K562 (cell line): ENCODE measurements at regions not wholly inside any gene's neighbourhood (a gene's known extent, or its start where the extent isn't known, plus 50 kb on each side); places are given as distances from the start of the nearest gene placed in this dataset.

Experiments
- ATAC-seq: fragments of 200-7000 bp; cut with Tn5 transposase; 3 replicates; pipeline ENCODE4 v1.9.1; 2020; ENCODE audit warnings: moderate library complexity
- BruUV-seq: library from RNA; stranded (reverse); fragments of 400-500 nt; replicated peaks from 2 replicates; lab custom pipeline; 2021; lab: Mats Ljungman, UMichigan
- CTCF ChIA-PET: fragments of 300-600 bp; formaldehyde crosslinking; extraction: SDS; loops from one replicate; lab custom pipeline; 2021; ENCODE audit warnings: low intra/inter-chr PET ratio; lab: Yijun Ruan, JAX
- POLR2A ChIA-PET: fragments of 300-600, 350-650 bp; sonication (Branson Sonifier 250); formaldehyde crosslinking; extraction: SDS; loops from one replicate; lab custom pipeline; 2021; ENCODE audit warnings: antibody characterized with exemption, inconsistent platforms; lab: Yijun Ruan, JAX
- DNase-seq, 4 experiments: peaks; one replicate each; pipeline versions ENCODE4 v3.0.0 to v3.0.0-alpha.2; 2011 to 2018; ENCODE audit warnings: low spot score in 3 of 4, mixed read lengths in 3 of 4; ENCODE audit errors: extremely low read depth in 1 of 4
- FAIRE-seq: peaks from 2 replicates; lab custom pipeline; 2011; peaks lifted over from hg19 to GRCh38; lab: Jason Lieb, UNC
- H2AFZ ChIP-seq: 2 replicates; pipeline ENCODE4 v1.6.0; 2011; ENCODE audit warnings: low read depth, low read length, control low read depth, inconsistent platforms
- H3K27ac ChIP-seq: fragments of 200-600 bp; 3 replicates; pipeline ENCODE4 v1.8.0; 2011; ENCODE audit warnings: low read depth, mild to moderate bottlenecking, control low read depth, inconsistent platforms, low read length, moderate library complexity, mixed read lengths; ENCODE audit errors: extremely low read depth
- H3K27me3 ChIP-seq, 2 experiments: fragments of 300-600 bp in 1 of 2; 2 replicates in 1 of 2; 3 replicates in 1 of 2; pipeline versions ENCODE4 v1.6.0 to v1.8.0; 2011; ENCODE audit warnings: inconsistent platforms in 2 of 2, low read length in 2 of 2, mild to moderate bottlenecking in 1 of 2, mixed read lengths in 1 of 2, moderate library complexity in 1 of 2; ENCODE audit not compliant: control insufficient read depth in 2 of 2, insufficient read depth in 2 of 2
- H3K36me3 ChIP-seq: fragments of 300-600 bp; 3 replicates; pipeline ENCODE4 v1.8.0; 2011; ENCODE audit warnings: mild to moderate bottlenecking, low read length, inconsistent platforms; ENCODE audit not compliant: control insufficient read depth, insufficient read depth
- H3K4me1 ChIP-seq, 2 experiments: fragments of 200-600 bp in 1 of 2; replicated peaks in 1 of 2; 2 replicates in 1 of 2; 3 replicates in 1 of 2; pipeline versions ENCODE4 v1.5.1 to v1.8.0; 2011; ENCODE audit warnings: inconsistent platforms in 2 of 2, low read length in 2 of 2, mild to moderate bottlenecking in 1 of 2, mixed read lengths in 1 of 2, moderate library complexity in 1 of 2; ENCODE audit not compliant: control insufficient read depth in 2 of 2, insufficient read depth in 2 of 2
- H3K4me2 ChIP-seq: 2 replicates; pipeline ENCODE4 v1.6.1; 2011; ENCODE audit warnings: low read length, control low read depth, inconsistent platforms, mixed read lengths; ENCODE audit not compliant: insufficient read depth
- H3K4me3 ChIP-seq: fragments of 200-600 bp; sonication (generic), shearing (Covaris generic); 2 replicates; pipeline ENCODE4 v1.5.1; 2016; ENCODE audit warnings: control low read depth, inconsistent platforms
- H3K79me2 ChIP-seq: fragments of 200-600 bp; 3 replicates; pipeline ENCODE4 v1.8.0; 2011; ENCODE audit warnings: low read length, inconsistent platforms; ENCODE audit not compliant: control insufficient read depth, insufficient read depth
- H3K9ac ChIP-seq, 2 experiments: 2 replicates each; pipeline versions ENCODE4 v1.6.0 to v1.6.1; 2011; ENCODE audit warnings: low read depth in 2 of 2, low read length in 2 of 2, control low read depth in 1 of 2, inconsistent platforms in 1 of 2, mild to moderate bottlenecking in 1 of 2, mixed read lengths in 1 of 2; ENCODE audit not compliant: insufficient read depth in 1 of 2
- H3K9me1 ChIP-seq: one replicate; pipeline ENCODE4 v1.6.0; 2011; ENCODE audit warnings: inconsistent platforms, mild to moderate bottlenecking, low read length, moderate library complexity; ENCODE audit not compliant: control insufficient read depth, insufficient read depth
- H3K9me3 ChIP-seq: replicated peaks from 2 replicates; pipeline ENCODE4 v1.5.1; 2011; ENCODE audit warnings: low read depth, low read length, inconsistent platforms; ENCODE audit not compliant: control insufficient read depth, insufficient read depth
- H4K20me1 ChIP-seq: replicated peaks from 2 replicates; pipeline ENCODE4 v1.6.1; 2011; ENCODE audit warnings: low read length, inconsistent platforms, mixed read lengths; ENCODE audit not compliant: control insufficient read depth, insufficient read depth
- CEBPB ChIP-seq: fragments of 450-650 bp; IDR thresholded peaks from 2 replicates; pipeline ENCODE4 v1.6.1; 2016; ENCODE audit warnings: missing genetic modification characterization, missing compliant biosample characterization
- FOXK1 ChIP-seq: sonication (generic); formaldehyde crosslinking; IDR thresholded peaks from 2 replicates; pipeline ENCODE4 v1.8.0; 2022; ENCODE audit warnings: missing genetic modification reagents, mild to moderate bottlenecking, borderline replicate concordance
- HNRNPLL ChIP-seq: fragments of 200-400 bp; formaldehyde crosslinking; IDR thresholded peaks from 2 replicates; pipeline ENCODE4 v1.6.1; 2017; ENCODE audit warnings: low read length, low read depth, mild to moderate bottlenecking; ENCODE audit not compliant: poor library complexity, severe bottlenecking
- PCBP1 ChIP-seq: fragments of 200-400 bp; formaldehyde crosslinking; IDR thresholded peaks from 2 replicates; pipeline ENCODE4 v1.6.1; 2018; ENCODE audit warnings: mild to moderate bottlenecking, low read depth, low read length; ENCODE audit not compliant: poor library complexity, severe bottlenecking
- ZNF668 ChIP-seq: fragments of 250-450 bp; sonication (Bioruptor Pico); IDR thresholded peaks from 2 replicates; pipeline ENCODE4 v1.8.0; 2022; ENCODE audit warnings: mild to moderate bottlenecking, inconsistent platforms
- WGBS: fragments of 100-300 bp; shearing (Covaris generic); methylation state at CpG from one replicate; pipeline ENCODE4 v1.1.6; 2016; ENCODE audit warnings: low coverage, mixed read lengths; ENCODE audit not compliant: insufficient coverage; ENCODE audit errors: missing lambda C conversion rate; 5-methylcytosine and 5-hydroxymethylcytosine counted together
- in situ Hi-C: fragments of 300-500 bp; cut with MboI; formaldehyde crosslinking; loops from 4 replicates; pipeline ENCODE4 v1.15.0; 2018; ENCODE audit warnings: inconsistent platforms, mixed read lengths
- intact Hi-C: fragments of 100-400 bp; cut with micrococcal nuclease; formaldehyde crosslinking; loops from 2 replicates; pipeline ENCODE4 v1.14.2; 2022
- TF ChIP-seq, protein P1 (sequence below): fragments of 250-450 bp; sonication (Bioruptor Pico); IDR thresholded peaks from 2 replicates; pipeline ENCODE4 v1.5.0; 2022; ENCODE audit warnings: mild to moderate bottlenecking
- TF ChIP-seq, protein P2 (sequence below): fragments of 450-650 bp; IDR thresholded peaks from 2 replicates; pipeline ENCODE4 v1.6.1; 2018; ENCODE audit warnings: mild to moderate bottlenecking, low read depth; ENCODE audit not compliant: partially characterized antibody
- TF ChIP-seq, protein P3 (sequence below), 3 experiments: fragments of 200-800 bp in 1 of 3; sonication (Bioruptor generic) in 1 of 3; sonication (generic) in 1 of 3; formaldehyde crosslinking in 1 of 3; IDR thresholded peaks; 2 replicates each; pipeline versions ENCODE4 v1.6.1 to v1.8.0; 2016 to 2022; ENCODE audit warnings: mild to moderate bottlenecking in 2 of 3, missing compliant biosample characterization in 2 of 3, missing genetic modification characterization in 2 of 3, missing genetic modification reagents in 1 of 3
- TF ChIP-seq, protein P4 (sequence below): sonication (generic); formaldehyde crosslinking; IDR thresholded peaks from 2 replicates; pipeline ENCODE4 v1.8.1; 2023; ENCODE audit warnings: mild to moderate bottlenecking, missing genetic modification reagents
- TF ChIP-seq, protein P5 (sequence below): fragments of 150-350 bp; IDR thresholded peaks from 2 replicates; pipeline ENCODE4 v1.6.1; 2014; ENCODE audit warnings: low read depth, mild to moderate bottlenecking, low read length, borderline replicate concordance

DNA sequence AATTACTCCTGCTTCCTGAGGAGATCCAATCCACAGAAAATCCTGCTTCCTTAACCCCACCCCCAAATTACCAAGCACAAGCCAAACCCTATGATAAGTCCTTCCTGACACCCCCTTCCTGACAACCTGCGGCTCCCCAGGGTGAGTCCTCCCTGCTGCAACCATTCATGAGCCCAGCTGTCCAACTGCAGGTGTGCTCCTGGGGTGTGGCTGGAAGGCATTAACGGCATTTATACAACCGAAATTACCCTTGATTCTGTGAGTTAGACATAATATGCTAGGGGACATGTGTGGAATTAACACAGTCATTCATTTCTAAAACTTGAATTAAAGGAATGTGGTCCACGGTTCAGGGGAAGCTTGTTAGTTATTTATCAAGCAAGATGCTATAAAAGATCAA lies 119.0 kb upstream of the ALKAL2 start (continued):
- TF ChIP-seq FOXK1 (CRISPR knock-in tag) (no peak), ZNF668 (CRISPR knock-in tag) (no peak), PCBP1 (no peak), CEBPB (tag) (no peak)
- TF ChIP-seq, protein P1, sequence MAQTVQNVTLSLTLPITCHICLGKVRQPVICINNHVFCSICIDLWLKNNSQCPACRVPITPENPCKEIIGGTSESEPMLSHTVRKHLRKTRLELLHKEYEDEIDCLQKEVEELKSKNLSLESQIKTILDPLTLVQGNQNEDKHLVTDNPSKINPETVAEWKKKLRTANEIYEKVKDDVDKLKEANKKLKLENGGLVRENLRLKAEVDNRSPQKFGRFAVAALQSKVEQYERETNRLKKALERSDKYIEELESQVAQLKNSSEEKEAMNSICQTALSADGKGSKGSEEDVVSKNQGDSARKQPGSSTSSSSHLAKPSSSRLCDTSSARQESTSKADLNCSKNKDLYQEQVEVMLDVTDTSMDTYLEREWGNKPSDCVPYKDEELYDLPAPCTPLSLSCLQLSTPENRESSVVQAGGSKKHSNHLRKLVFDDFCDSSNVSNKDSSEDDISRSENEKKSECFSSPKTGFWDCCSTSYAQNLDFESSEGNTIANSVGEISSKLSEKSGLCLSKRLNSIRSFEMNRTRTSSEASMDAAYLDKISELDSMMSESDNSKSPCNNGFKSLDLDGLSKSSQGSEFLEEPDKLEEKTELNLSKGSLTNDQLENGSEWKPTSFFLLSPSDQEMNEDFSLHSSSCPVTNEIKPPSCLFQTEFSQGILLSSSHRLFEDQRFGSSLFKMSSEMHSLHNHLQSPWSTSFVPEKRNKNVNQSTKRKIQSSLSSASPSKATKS = no peak
- TF ChIP-seq, protein P2, sequence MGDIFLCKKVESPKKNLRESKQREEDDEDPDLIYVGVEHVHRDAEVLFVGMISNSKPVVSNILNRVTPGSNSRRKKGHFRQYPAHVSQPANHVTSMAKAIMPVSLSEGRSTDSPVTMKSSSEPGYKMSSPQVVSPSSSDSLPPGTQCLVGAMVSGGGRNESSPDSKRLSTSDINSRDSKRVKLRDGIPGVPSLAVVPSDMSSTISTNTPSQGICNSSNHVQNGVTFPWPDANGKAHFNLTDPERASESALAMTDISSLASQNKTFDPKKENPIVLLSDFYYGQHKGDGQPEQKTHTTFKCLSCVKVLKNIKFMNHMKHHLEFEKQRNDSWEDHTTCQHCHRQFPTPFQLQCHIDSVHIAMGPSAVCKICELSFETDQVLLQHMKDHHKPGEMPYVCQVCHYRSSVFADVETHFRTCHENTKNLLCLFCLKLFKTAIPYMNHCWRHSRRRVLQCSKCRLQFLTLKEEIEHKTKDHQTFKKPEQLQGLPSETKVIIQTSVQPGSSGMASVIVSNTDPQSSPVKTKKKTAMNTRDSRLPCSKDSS = no peak

DNA sequence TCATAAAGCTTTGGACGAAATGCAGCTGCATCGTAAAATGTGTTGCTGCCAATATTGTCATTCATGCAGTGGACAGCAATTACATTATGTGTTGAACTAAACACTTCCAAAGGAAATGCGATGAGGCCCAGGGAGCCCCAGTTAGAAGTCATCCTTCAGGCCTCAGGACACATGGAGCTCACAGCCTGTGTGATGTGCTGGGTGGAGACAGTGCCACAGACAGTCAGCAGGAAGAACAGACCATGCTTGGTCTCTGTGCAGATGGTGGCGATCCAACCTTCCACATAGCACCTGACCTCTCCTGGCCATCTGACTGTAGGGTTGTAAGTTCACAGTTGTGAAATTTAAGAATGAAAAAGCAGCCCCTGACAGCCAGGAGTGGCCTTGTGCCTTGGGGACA lies 118.3 kb upstream of the ALKAL2 start:
- intact Hi-C loops (no loop called here), in situ Hi-C loops (no loop called here)
- FAIRE-seq (no peak), DNase-seq (no peak), ATAC-seq (no peak)
- Histone ChIP-seq H3K27me3 (peaks cover 0 to 13% of the 10 kb centered on the region in 2 experiments; a peak in 1 of 5 replicates), H3K79me2 (no peaks in the 10 kb centered on the region), H3K9me1 (no peaks in the 10 kb centered on the region), H3K4me2 (no peak overlapping the region), H3K9ac (no peak overlapping the region), H4K20me1 (no peaks in the 10 kb centered on the region), H3K36me3 (no peaks in the 10 kb centered on the region), H2AFZ (no peak overlapping the region), H3K27ac (no peak overlapping the region), H3K9me3 (no peaks in the 10 kb centered on the region), H3K4me3 (no peak overlapping the region), H3K4me1 (no peaks in the 10 kb centered on the region)
- ChIA-PET CTCF (no interaction called here), POLR2A (no interaction called here)
- 0% methylated on average over 4 of the region's 4 CpGs for WGBS
- no TSS peak for BruUV-seq
- TF ChIP-seq HNRNPLL = no peak
- TF ChIP-seq, protein P3, sequence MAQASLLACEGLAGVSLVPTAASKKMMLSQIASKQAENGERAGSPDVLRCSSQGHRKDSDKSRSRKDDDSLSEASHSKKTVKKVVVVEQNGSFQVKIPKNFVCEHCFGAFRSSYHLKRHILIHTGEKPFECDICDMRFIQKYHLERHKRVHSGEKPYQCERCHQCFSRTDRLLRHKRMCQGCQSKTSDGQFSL (CRISPR knock-in tag; IDR thresholded peaks at IDR 0.05) = no peak
- TF ChIP-seq, protein P3 (tag; IDR thresholded peaks at IDR 0.05) = no peak
- TF ChIP-seq, protein P4, sequence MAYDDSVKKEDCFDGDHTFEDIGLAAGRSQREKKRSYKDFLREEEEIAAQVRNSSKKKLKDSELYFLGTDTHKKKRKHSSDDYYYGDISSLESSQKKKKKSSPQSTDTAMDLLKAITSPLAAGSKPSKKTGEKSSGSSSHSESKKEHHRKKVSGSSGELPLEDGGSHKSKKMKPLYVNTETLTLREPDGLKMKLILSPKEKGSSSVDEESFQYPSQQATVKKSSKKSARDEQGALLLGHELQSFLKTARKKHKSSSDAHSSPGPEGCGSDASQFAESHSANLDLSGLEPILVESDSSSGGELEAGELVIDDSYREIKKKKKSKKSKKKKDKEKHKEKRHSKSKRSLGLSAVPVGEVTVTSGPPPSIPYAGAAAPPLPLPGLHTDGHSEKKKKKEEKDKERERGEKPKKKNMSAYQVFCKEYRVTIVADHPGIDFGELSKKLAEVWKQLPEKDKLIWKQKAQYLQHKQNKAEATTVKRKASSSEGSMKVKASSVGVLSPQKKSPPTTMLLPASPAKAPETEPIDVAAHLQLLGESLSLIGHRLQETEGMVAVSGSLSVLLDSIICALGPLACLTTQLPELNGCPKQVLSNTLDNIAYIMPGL = no peak
- TF ChIP-seq, protein P5, sequence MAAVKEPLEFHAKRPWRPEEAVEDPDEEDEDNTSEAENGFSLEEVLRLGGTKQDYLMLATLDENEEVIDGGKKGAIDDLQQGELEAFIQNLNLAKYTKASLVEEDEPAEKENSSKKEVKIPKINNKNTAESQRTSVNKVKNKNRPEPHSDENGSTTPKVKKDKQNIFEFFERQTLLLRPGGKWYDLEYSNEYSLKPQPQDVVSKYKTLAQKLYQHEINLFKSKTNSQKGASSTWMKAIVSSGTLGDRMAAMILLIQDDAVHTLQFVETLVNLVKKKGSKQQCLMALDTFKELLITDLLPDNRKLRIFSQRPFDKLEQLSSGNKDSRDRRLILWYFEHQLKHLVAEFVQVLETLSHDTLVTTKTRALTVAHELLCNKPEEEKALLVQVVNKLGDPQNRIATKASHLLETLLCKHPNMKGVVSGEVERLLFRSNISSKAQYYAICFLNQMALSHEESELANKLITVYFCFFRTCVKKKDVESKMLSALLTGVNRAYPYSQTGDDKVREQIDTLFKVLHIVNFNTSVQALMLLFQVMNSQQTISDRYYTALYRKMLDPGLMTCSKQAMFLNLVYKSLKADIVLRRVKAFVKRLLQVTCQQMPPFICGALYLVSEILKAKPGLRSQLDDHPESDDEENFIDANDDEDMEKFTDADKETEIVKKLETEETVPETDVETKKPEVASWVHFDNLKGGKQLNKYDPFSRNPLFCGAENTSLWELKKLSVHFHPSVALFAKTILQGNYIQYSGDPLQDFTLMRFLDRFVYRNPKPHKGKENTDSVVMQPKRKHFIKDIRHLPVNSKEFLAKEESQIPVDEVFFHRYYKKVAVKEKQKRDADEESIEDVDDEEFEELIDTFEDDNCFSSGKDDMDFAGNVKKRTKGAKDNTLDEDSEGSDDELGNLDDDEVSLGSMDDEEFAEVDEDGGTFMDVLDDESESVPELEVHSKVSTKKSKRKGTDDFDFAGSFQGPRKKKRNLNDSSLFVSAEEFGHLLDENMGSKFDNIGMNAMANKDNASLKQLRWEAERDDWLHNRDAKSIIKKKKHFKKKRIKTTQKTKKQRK = no peak
